ENCODE measurements at regions not wholly inside any gene's neighbourhood (a gene's known extent, or its start where the extent isn't known, plus 50 kb on each side); places are given as distances from the start of the nearest gene placed in this dataset.

GRCh38 chr4:15354371-15355297, 73.2 kb upstream of the C1QTNF7 start:
- H3K27me3 ChIP-seq (replicated peaks; ENCODE audit: insufficient read depth, low read depth, low read length, poor library complexity): no peaks in the 10 kb centered on the region
- no peak overlapping the region for H3K4me3 ChIP-seq (ENCODE audit: low read depth, low read length, poor library complexity, severe bottlenecking)
- H3K36me3 ChIP-seq (ENCODE audit: insufficient read depth, low read length, poor library complexity, severe bottlenecking): no peaks in the 10 kb centered on the region
- no peak overlapping the region for H3K27ac ChIP-seq (ENCODE audit: low read depth, low read length, poor library complexity, severe bottlenecking)
- TF ChIP-seq CTCF (conservative IDR thresholded peaks at IDR 0.05; ENCODE audit: low read depth, low read length): no peak
- H3K9me3 ChIP-seq (ENCODE audit: low read depth, low read length, poor library complexity, severe bottlenecking): no peaks in the 10 kb centered on the region
- H3K4me1 ChIP-seq (ENCODE audit: insufficient read depth, low read length, poor library complexity, severe bottlenecking): peaks cover 6% of the 10 kb centered on the region
- POLR2A ChIA-PET (ENCODE audit: low non-redundant PET): no interaction called here
- CTCF ChIA-PET: interaction anchor here (0.6 kb wide), 1 partner anchor 41 kb away, joined by 3 read pairs; no protein-coding TSS in a partner anchor
- intact Hi-C loops (cut with micrococcal nuclease; ENCODE audit: unreplicated experiment): no loop called here
- DNase-seq (ENCODE audit: low spot score): no peak
- no TSS peak for BruUV-seq (replicated peaks)

- Histone ChIP-seq H3K27ac (ENCODE audit: low read depth, low read length, poor library complexity, severe bottlenecking) (no peak overlapping the region), H3K36me3 (ENCODE audit: insufficient read depth, low read length, poor library complexity, severe bottlenecking) (no peaks in the 10 kb centered on the region), H3K9me3 (ENCODE audit: low read depth, low read length, poor library complexity, severe bottlenecking) (no peaks in the 10 kb centered on the region), H3K27me3 (replicated peaks; ENCODE audit: insufficient read depth, low read depth, low read length, poor library complexity) (no peaks in the 10 kb centered on the region), H3K4me3 (ENCODE audit: low read depth, low read length, poor library complexity, severe bottlenecking) (no peak overlapping the region), H3K4me1 (ENCODE audit: insufficient read depth, low read length, poor library complexity, severe bottlenecking) (peaks cover 4% of the 10 kb centered on the region)
- DNase-seq (ENCODE audit: low spot score): no peak
- intact Hi-C loops (cut with micrococcal nuclease; ENCODE audit: unreplicated experiment): no loop called here
- ChIA-PET CTCF (no interaction called here), POLR2A (ENCODE audit: low non-redundant PET) (no interaction called here)
- TF ChIP-seq EZH2 (IDR thresholded peaks at IDR 0.05; ENCODE audit: borderline replicate concordance, low read depth, low read length, poor library complexity, severe bottlenecking) (no peak), CTCF (conservative IDR thresholded peaks at IDR 0.05; ENCODE audit: low read depth, low read length) (no peak)
- no TSS peak for BruUV-seq (replicated peaks)
These were observed 66.3 kb upstream of the C1QTNF7 start for GRCh38 chr4:15361529-15361928.

GRCh38 chr4:15362541-15362940, 65.3 kb upstream of the C1QTNF7 start:
- no peak overlapping the region for H3K27ac ChIP-seq (ENCODE audit: low read depth, low read length, poor library complexity, severe bottlenecking)
- DNase-seq (ENCODE audit: low spot score): no peak
- TF ChIP-seq EZH2 (IDR thresholded peaks at IDR 0.05; ENCODE audit: borderline replicate concordance, low read depth, low read length, poor library complexity, severe bottlenecking) (no peak), CTCF (conservative IDR thresholded peaks at IDR 0.05; ENCODE audit: low read depth, low read length) (no peak)
- ChIA-PET POLR2A (ENCODE audit: low non-redundant PET) (no interaction called here), CTCF (no interaction called here)
- H3K9me3 ChIP-seq (ENCODE audit: low read depth, low read length, poor library complexity, severe bottlenecking): no peaks in the 10 kb centered on the region
- intact Hi-C loops (cut with micrococcal nuclease; ENCODE audit: unreplicated experiment): no loop called here
- no peak overlapping the region for H3K4me3 ChIP-seq (ENCODE audit: low read depth, low read length, poor library complexity, severe bottlenecking)
- H3K36me3 ChIP-seq (ENCODE audit: insufficient read depth, low read length, poor library complexity, severe bottlenecking): no peaks in the 10 kb centered on the region
- BruUV-seq (replicated peaks): no TSS peak
- no peaks in the 10 kb centered on the region for H3K27me3 ChIP-seq (replicated peaks; ENCODE audit: insufficient read depth, low read depth, low read length, poor library complexity)
- peaks cover 13% of the 10 kb centered on the region for H3K4me1 ChIP-seq (ENCODE audit: insufficient read depth, low read length, poor library complexity, severe bottlenecking)

Measured in A673 (cell line).